HEK293 (cell line): ENCODE measurements at regions not wholly inside any gene's neighbourhood (a gene's known extent, or its start where the extent isn't known, plus 50 kb on each side); places are given as distances from the start of the nearest gene placed in this dataset.
A peak's percentile ranks its signal among the peaks of the same experiment; 100 is the strongest.

Experiments used
- CTCF ChIA-PET: fragments of 350-600 bp; formaldehyde crosslinking; extraction: SDS; loops from one replicate; lab custom pipeline; 2021; ENCODE audit warnings: antibody characterized with exemption; lab: Yijun Ruan, JAX
- POLR2A ChIA-PET: fragments of 300-600 bp; formaldehyde crosslinking; extraction: SDS; loops from one replicate; lab custom pipeline; 2020; ENCODE audit warnings: antibody characterized with exemption, inconsistent platforms; lab: Yijun Ruan, JAX
- H3K27ac ChIP-seq: fragments of 200-500 bp; sonication (Bioruptor generic); 2 replicates; pipeline ENCODE4 v1.5.1; 2014; ENCODE audit warnings: low read depth, low read length, control low read depth, inconsistent platforms; ENCODE audit errors: extremely low read depth
- H3K36me3 ChIP-seq, 2 experiments: fragments of 200-500 bp in 1 of 2; sonication (Bioruptor generic) in 1 of 2; 1 replicate in 1 of 2; 2 replicates in 1 of 2; pipeline ENCODE4 v1.5.1; 2014 to 2017; ENCODE audit warnings: inconsistent platforms in 2 of 2, low read length in 2 of 2; ENCODE audit not compliant: control insufficient read depth in 2 of 2, insufficient read depth in 1 of 2
- H3K4me1 ChIP-seq: fragments of 200-500 bp; sonication (Bioruptor generic); 2 replicates; pipeline ENCODE4 v1.5.1; 2014; ENCODE audit warnings: mild to moderate bottlenecking, low read length, inconsistent platforms; ENCODE audit not compliant: control insufficient read depth, insufficient read depth
- H3K4me3 ChIP-seq: 2 replicates; pipeline ENCODE4 v1.5.1; 2011; ENCODE audit warnings: low read depth, mild to moderate bottlenecking, control low read depth, low read length, moderate library complexity
- H3K9me3 ChIP-seq: fragments of 200-500 bp; sonication (Bioruptor generic); 2 replicates; pipeline ENCODE4 v1.5.1; 2014; ENCODE audit warnings: low read depth, low read length, inconsistent platforms; ENCODE audit not compliant: control insufficient read depth, insufficient read depth
- PRDM2 ChIP-seq: fragments of 450-650 bp; formaldehyde crosslinking; IDR thresholded peaks from 2 replicates; pipeline ENCODE4 v1.5.1; 2016; ENCODE audit warnings: missing biosample characterization, missing genetic modification characterization, borderline replicate concordance
- REST ChIP-seq: fragments of 450-650 bp; formaldehyde crosslinking; IDR thresholded peaks from 2 replicates; pipeline ENCODE4 v1.5.1; 2016; ENCODE audit warnings: missing biosample characterization, missing genetic modification characterization
- SALL2 ChIP-seq: fragments of 450-650 bp; formaldehyde crosslinking; IDR thresholded peaks from 2 replicates; pipeline ENCODE4 v1.5.0; 2017; ENCODE audit warnings: missing biosample characterization, mild to moderate bottlenecking, missing genetic modification characterization, borderline replicate concordance
- SP7 ChIP-seq: fragments of 450-650 bp; formaldehyde crosslinking; IDR thresholded peaks from 2 replicates; pipeline ENCODE4 v1.5.1; 2016; ENCODE audit warnings: missing biosample characterization, missing genetic modification characterization
- TRIM28 ChIP-seq: IDR thresholded peaks from 2 replicates; pipeline ENCODE4 v1.6.1; 2011; ENCODE audit warnings: low read length, control low read depth, borderline replicate concordance
- ZFP37 ChIP-seq: fragments of 450-650 bp; formaldehyde crosslinking; IDR thresholded peaks from 2 replicates; pipeline ENCODE4 v1.5.1; 2016; ENCODE audit warnings: missing biosample characterization, missing genetic modification characterization
- ZNF10 ChIP-seq: fragments of 450-650 bp; formaldehyde crosslinking; IDR thresholded peaks from 2 replicates; pipeline ENCODE4 v1.5.1; 2017; ENCODE audit warnings: missing biosample characterization, missing genetic modification characterization
- ZNF16 ChIP-seq: fragments of 450-650 bp; formaldehyde crosslinking; IDR thresholded peaks from 2 replicates; pipeline ENCODE4 v1.5.1; 2016; ENCODE audit warnings: low read depth, missing biosample characterization, missing genetic modification characterization
- ZNF202 ChIP-seq: fragments of 450-650 bp; formaldehyde crosslinking; IDR thresholded peaks from 2 replicates; pipeline ENCODE4 v1.5.1; 2016; ENCODE audit warnings: missing biosample characterization, missing genetic modification characterization, borderline replicate concordance
- ZNF311 ChIP-seq: fragments of 450-650 bp; formaldehyde crosslinking; IDR thresholded peaks from 2 replicates; pipeline ENCODE4 v1.5.1; 2017; ENCODE audit warnings: missing biosample characterization, missing genetic modification characterization, borderline replicate concordance
- ZNF354C ChIP-seq: fragments of 450-650 bp; formaldehyde crosslinking; IDR thresholded peaks from 2 replicates; pipeline ENCODE4 v1.5.1; 2016; ENCODE audit warnings: missing biosample characterization, missing genetic modification characterization, low read depth, borderline replicate concordance
- ZNF398 ChIP-seq: fragments of 450-650 bp; formaldehyde crosslinking; IDR thresholded peaks from 2 replicates; pipeline ENCODE4 v1.5.1; 2017; ENCODE audit warnings: missing biosample characterization, missing genetic modification characterization
- ZNF449 ChIP-seq: fragments of 450-650 bp; formaldehyde crosslinking; IDR thresholded peaks from 2 replicates; pipeline ENCODE4 v1.5.1; 2017; ENCODE audit warnings: missing biosample characterization, mild to moderate bottlenecking, missing genetic modification characterization, moderate library complexity
- ZNF639 ChIP-seq: fragments of 450-650 bp; formaldehyde crosslinking; IDR thresholded peaks from 2 replicates; pipeline ENCODE4 v1.5.1; 2016; ENCODE audit warnings: missing biosample characterization, missing genetic modification characterization
- ZNF692 ChIP-seq: fragments of 450-650 bp; formaldehyde crosslinking; IDR thresholded peaks from 2 replicates; pipeline ENCODE4 v1.5.1; 2016; ENCODE audit warnings: missing biosample characterization, missing genetic modification characterization
- ZNF768 ChIP-seq: fragments of 450-650 bp; formaldehyde crosslinking; IDR thresholded peaks from 2 replicates; pipeline ENCODE4 v1.5.1; 2018; ENCODE audit warnings: missing biosample characterization, mild to moderate bottlenecking, missing genetic modification characterization
- ZNF792 ChIP-seq: fragments of 450-650 bp; formaldehyde crosslinking; IDR thresholded peaks from 2 replicates; pipeline ENCODE4 v1.5.1; 2016; ENCODE audit warnings: missing biosample characterization, missing genetic modification characterization

- Histone ChIP-seq H3K36me3 (no peaks in the 10 kb centered on the region), H3K4me3 (no peak overlapping the region), H3K4me1 (no peaks in the 10 kb centered on the region)
- POLR2A ChIA-PET, result no interaction called here
- TF ChIP-seq ZNF449 (tag by site-specific recombination), result peak; percentile 96
- peak; percentile 88; the same call in 1 of the 2 replicates for TF ChIP-seq TRIM28
- TF ChIP-seq ZFP37, result no peak
- TF ChIP-seq, all 188 proteins: peak for 2
- Histone ChIP-seq H3K27ac (no peak overlapping the region), H3K9me3 (no peaks in the 10 kb centered on the region)
- CTCF ChIA-PET, result interaction anchor here (0.7 to 1.3 kb wide), 3 partner anchors 11 to 39 kb away, joined by 3 to 6 read pairs (median 4); no protein-coding TSS in a partner anchor
These were observed 354.4 kb upstream of the DACH1 start for GRCh38 chr13:72221276-72221962.

- Histone ChIP-seq H3K27ac (no peak overlapping the region), H3K36me3 (no peaks in the 10 kb centered on the region), H3K9me3 (no peaks in the 10 kb centered on the region), H3K4me1 (no peaks in the 10 kb centered on the region), H3K4me3 (no peak overlapping the region)
- POLR2A ChIA-PET, result no interaction called here
- CTCF ChIA-PET, result no interaction called here
- TF ChIP-seq SP7 (tag by site-specific recombination) (no peak), ZNF16 (tag by site-specific recombination) (no peak), PRDM2 (tag by site-specific recombination) (no peak), SALL2 (tag by site-specific recombination) (no peak), ZNF639 (no peak), ZNF202 (tag by site-specific recombination) (no peak), ZNF354C (tag by site-specific recombination) (no peak), ZNF692 (no peak), ZNF398 (no peak), ZNF10 (no peak), ZNF792 (no peak), REST (no peak), ZNF311 (no peak), ZNF768 (tag by site-specific recombination) (no peak)
These were observed 352.0 kb upstream of the DACH1 start for GRCh38 chr13:72218966-72219365.
